B cell (primary cell): ENCODE measurements at regions not wholly inside any gene's neighbourhood (a gene's known extent, or its start where the extent isn't known, plus 50 kb on each side); places are given as distances from the start of the nearest gene placed in this dataset.

Experiments
- EZH2 ChIP-seq: IDR thresholded peaks from 2 replicates; pipeline ENCODE4 v1.6.1; 2012; ENCODE audit warnings: borderline replicate concordance, low read depth, mild to moderate bottlenecking, moderate library complexity, low read length; ENCODE audit not compliant: insufficient read depth, poor library complexity, severe bottlenecking
- TF ChIP-seq, protein P1 (sequence below): fragments of 200-600 bp; IDR thresholded peaks from one replicate; pipeline ENCODE4 v1.8.0; 2022; ENCODE audit warnings: antibody characterized with exemption, mild to moderate bottlenecking

DNA sequence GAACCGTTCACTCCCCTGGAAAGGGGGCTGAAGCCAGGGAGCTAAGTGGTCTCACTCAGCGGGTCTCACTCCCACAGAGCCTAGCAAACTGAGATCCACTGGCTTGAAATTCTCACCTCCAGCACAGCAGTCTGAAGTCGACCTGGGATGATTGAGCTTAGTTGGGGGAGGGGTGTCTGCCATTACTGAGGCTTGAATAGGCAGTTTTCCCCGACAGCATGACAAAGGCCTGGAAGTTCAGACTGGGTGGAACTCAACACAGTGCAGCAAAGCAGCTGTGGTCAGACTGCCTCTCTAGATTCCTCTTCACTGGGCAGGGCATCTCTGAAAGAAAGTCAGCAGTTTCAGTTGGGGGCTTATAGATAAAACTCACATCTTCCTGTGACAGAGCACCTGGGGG, 292.5 kb downstream of the NUP35 start:
- TF ChIP-seq, protein P1, sequence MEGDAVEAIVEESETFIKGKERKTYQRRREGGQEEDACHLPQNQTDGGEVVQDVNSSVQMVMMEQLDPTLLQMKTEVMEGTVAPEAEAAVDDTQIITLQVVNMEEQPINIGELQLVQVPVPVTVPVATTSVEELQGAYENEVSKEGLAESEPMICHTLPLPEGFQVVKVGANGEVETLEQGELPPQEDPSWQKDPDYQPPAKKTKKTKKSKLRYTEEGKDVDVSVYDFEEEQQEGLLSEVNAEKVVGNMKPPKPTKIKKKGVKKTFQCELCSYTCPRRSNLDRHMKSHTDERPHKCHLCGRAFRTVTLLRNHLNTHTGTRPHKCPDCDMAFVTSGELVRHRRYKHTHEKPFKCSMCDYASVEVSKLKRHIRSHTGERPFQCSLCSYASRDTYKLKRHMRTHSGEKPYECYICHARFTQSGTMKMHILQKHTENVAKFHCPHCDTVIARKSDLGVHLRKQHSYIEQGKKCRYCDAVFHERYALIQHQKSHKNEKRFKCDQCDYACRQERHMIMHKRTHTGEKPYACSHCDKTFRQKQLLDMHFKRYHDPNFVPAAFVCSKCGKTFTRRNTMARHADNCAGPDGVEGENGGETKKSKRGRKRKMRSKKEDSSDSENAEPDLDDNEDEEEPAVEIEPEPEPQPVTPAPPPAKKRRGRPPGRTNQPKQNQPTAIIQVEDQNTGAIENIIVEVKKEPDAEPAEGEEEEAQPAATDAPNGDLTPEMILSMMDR: no peak
- TF ChIP-seq EZH2: no peak
